Fibroblast of skin of right quadriceps (primary cell): ENCODE measurements at regions not wholly inside any gene's neighbourhood (a gene's known extent, or its start where the extent isn't known, plus 50 kb on each side); places are given as distances from the start of the nearest gene placed in this dataset.
"Not testable (repeated sequence)": the region's sequence is repeated elsewhere in the genome, so short reads cannot be mapped to it uniquely, and the experiment has no call there.

Source experiments
- DNase-seq: peaks from one replicate; pipeline ENCODE4 v3.0.0-alpha.2; 2013

DNA sequence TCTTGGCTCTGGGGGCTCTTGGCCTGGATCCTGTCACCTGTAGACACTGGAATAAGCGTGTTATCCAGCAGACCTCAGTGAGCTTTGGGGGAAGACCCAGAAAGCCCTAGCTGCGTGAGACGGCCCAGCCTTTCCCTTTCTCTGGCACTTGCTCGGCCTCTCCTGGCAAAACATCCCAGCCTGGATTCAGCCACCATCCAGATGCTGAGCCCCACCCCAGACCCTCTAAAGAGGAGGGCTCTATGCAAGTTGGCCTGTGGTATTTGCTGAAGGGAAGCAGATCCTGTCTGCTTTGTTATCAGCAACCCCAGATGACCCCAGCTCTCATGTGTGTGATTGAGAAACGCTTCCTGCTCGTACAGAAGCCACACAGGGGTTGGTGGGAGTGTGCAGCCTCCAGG, 267.2 kb downstream of the FAM43A start:
- no peak for DNase-seq

DNA sequence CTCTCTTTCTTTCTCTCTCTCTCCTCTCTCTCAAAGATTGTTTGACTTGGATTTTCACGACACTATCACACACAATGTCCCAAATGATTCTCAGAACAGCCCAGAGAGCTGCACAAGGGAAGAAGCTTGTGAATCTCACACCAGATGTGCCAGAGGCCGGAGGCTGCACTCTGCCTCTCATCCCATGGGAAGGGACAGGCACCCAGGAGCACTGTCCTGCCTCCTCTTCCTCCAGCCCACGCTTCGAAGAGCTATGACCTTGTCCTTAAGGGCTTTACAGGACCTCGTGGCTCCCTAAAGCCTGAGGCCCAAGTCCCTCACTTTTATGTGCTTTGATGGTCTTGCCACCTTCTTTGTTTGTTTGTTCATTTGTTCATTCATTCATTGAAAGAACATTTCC, 267.6 kb downstream of the FAM43A start:
- DNase-seq: no peak

DNA sequence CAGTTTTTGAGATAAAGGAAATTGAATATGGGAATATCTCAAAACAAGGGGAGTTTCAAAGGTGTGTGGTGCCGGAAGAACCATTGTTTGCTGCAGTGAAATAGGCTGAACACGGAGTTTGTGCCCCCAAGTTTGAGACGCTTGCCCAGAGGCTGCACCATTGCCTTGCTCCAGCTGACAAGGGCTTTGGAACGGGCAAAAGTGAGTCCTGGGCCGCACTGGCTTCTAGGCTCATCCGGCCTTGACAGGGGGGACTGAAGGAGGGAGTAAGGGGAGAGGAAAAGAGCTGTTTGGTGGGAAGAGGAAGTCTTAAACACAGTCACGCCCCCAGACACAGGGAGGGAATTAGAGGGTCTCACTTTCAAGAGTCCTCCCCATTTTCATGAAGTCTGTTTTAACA, 269.9 kb downstream of the FAM43A start:
- no peak for DNase-seq

DNA sequence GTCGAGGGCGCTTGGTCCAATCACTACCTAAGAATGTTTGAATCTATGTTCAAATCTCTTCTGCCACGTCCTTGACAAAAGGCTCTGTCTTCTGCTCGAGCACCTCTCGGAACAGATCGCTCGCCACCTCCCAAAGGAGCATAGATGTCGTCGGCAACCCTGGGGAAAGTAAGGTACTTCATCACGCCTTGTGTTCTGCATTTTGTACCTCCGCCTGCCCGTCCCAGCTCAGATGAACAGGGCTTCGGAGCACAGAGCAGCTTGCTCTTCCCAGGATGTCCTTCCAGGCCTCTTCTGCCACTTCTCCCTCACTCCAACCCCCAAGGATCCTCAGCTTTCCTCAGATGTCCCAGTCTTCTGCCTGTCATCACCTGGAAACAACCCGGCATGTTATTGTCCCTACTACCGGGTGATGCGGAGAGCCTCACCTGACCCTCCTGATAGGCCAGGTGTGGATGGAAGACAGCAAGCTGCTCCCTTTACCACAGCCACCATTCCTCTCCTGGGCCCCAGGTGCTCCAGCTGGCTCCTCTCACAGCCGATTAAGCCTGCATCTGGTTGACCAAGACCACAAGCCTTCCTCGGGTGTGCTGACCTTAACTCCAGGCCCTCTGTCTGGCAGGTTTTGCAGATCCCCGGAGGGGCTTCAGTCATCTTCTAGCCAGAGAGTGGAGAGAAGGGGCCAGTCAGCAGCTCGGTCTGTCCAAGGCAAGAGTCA, 270.5 kb downstream of the FAM43A start:
- no peak for DNase-seq

DNA sequence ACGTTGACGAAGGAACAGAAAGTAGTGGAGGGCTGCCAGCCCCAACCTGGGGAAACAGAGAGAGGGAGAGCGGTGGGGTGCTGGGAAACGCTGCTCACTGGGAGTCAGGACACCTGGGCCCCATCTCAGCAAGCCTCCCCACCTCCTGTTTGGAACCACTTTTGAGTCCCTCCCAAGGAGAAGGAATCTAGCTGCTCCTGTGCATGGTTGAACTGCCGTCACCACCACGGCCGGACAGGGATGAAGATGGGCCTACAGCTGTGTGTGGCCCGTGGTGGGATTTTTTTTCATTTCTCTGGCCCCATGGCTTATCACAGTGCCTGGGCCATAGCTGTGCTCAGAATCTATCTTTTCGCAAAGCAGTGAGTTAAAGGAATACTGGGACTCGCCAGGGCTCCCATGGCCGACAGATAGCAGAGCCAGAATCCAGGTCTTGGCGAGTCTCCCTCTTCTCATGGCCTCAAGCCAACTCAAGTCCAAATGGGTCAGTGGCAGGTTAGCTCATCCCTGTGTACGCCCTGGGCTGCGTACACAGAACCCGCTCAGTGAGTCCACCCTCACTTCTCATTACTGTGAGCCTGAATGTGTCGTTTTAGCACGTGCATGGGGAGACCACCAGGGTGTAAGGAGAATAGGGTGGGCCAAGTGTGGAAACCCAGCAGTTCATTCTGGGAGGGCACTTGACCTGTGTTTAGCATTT, 271.2 kb downstream of the FAM43A start:
- no peak for DNase-seq

DNA sequence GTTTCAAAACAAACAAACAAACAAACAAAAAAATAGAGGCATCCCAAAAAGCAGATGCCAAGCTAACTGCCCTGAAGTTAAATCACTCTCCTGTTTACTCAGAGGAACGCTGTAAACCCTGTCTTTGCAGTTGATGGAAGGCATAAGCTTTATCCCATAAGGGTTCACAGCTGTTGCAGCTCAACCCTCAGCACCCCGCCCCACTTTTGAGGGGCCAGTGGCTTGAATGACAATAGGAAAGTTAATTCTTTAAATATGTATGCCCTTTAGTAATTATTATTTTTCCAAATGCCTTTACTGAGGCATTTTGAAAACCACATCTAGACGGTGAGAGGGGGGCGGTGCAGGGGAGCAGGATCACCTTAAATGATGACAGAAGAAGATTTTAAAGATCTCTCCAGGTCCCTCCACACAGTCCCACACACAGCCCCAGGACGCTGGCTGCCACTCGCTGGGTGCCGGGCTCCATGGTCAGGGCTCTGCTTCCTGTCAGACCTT, 272.1 kb downstream of the FAM43A start:
- no peak for DNase-seq

DNA sequence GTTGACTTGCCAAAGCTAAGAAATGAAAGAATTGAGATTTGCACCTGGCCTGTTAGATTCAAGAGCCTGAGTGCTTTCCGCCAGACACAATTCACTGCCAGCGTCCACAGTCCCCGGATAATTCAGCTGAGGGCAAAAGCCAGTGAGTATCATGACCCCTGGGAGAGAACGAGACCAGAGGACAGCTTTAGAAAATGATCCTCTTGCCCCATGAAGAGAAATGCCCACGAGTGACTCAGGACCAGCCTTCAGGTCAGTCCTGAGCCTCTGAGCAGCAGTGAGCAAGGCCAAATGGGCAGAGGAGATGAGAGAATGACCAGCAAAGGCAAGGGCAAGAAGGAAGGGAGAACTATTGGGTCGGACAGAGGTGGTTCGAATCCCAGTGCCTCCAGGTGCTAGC, 273.5 kb downstream of the FAM43A start:
- DNase-seq: no peak

DNA sequence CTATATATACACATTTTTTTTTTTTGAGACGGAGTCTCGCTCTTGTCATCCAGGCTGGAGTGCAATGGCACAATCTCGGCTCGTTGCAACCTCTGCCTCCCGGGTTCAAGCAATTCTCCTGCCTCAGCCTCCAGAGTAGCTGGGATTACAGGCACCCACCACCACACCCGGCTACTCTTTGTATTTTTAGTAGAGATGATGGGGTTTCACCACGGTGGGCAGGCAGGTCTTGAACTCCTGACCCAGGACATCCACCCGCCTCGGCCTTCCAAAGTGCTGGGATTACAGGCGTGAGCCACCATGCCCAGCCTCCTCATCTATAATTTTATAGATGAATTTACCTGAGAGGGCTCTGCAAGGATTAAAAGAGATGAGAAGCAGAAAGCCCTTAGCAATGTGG, 274.0 kb downstream of the FAM43A start:
- DNase-seq: not testable (repeated sequence)

DNA sequence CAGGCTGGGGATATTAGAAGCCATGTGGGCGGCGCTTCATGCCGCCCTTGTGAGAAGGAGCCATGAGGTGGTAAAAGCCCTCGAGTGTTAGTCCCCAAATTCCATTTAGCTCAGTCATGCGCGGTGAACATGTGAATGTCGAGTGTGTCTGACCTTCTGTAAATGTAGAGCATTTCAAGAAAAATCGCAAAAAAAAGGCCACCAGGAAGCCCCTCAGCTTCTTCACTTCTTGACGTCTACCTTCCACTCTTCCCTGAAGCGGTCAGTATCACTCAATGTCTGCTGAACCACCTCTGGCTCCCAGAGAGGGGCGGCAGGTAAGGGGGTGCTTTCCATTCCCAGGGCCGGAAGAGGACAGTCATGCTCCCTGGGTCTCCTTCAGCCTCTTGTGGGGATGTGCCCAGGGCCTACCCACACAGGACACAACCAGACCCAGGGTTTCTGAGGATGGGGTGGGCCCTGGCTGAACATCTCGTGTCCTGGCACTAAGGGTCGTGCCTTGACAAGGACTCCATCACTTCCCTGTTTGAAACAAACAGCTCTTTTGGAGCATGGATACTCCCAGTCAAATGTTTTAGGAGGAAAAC, 274.9 kb downstream of the FAM43A start:
- DNase-seq: no peak

DNA sequence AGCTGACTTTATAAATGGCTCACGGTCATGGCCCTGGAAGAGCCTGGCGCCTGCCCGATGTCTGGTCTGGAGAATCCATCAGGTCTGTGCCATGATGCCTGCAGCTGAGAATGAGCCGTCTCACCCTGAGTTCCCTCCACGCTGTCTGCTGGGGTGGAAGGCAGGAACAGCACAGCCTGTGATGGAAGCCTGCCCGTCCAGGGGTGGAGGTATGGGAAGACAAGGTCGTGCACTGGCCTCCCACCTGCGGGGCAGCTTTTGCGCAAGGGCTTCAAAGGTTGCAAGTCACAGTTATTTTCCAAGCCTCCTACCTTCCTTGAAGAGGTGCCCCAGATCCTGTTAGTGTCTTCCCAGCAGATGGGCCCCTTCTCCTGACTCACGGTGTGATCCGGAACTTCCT, 275.5 kb downstream of the FAM43A start:
- DNase-seq: no peak

DNA sequence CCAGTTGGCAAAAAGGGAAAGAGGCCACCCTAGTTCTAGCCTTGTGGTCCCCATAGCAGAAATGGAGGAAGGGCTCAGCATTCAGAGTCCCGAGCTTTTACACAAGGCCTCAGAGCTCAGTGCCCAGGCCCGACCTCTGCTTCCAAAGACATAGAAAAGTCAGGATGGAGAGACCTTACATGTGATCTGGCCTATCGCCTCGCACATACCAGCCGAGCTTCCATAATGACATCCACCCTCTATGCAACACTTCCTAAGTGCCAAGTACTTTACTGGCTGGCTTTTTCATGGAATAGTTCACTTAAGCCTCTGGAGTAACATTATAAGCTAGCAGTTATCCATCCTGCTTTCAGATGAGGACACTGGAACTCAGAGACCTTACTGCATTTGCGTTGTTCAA, 275.9 kb downstream of the FAM43A start:
- no peak for DNase-seq

DNA sequence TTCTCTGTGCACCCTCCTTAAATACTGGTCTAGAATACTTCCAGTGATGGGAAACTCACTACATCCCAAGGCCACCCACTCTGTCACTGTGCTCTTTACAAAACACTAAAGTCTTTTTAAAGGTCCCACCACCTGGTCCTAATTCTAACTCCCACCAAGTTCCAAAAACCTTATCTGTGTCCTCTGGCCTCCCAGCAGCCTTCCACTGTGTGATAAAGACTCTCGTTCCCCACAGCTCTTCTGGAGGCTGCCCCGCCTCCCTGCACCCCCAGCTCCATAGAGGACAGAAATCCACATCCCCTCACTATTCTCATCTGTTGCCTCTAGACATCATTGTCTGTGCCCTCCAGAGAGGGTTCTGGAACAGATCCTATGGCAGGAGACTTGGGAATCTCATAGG, 276.4 kb downstream of the FAM43A start:
- DNase-seq: no peak

DNA sequence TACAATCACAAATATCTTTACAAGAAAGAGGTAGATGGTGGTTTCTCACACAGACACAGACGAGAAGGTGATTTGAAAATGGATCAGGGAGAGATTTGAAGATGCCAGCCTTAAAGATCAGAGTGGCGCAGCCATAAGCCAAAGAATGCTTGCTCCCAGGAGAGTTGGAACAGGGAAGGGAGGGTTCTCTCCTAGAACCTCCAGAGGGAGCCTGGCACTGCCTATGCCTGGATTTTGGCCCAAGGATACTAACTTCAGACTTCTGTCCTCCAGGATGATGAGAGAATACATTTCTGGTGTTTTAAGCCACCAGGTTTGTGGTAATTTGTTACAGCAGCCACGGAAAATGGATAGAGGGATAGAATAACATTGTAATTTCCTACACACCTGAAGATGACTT, 279.1 kb downstream of the FAM43A start:
- DNase-seq: no peak

DNA sequence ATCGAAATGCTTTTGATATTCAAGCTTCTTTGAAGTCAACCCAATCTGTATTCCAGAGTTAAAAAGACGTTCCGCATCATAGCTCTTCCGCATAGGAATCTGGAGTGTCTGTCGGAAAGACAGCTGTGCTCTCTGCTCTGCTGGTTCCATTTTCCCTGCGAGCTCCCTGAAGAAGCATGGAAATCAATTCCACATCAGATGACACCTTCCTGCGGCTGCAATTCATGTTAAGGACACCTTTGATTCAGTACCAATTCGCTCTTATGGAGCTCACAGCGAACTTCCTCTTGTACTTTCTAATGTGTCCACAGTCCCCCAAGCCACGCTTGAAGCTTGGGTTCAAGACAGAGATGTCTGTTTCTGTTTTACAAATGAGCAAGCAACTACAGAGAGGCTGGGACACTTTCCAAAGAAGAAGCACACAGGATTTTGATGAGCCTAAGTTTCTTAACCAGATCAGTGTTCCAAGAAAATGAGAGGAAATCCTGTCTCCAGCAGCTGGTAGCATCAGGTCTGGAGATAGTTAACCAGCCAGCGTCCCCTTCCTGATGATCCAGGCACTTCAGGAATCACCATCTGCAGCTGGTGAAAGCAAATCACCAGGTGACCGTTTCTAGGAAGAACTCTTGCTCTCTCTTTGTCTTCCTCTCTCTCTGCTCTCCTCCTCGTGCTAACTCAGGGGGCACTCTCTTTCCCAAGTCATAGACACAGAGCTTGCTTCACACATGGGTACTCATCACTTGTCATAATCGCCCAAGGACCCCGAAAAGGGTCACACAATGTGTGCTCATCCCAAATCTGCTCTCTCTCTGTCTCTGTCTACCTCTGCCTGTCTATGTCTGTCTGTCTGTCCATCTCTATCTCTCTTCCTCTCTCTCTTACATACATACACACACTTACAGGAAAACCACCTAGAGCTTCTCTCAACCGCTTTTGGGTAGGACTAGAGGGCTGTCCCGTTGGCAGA, 281.8 kb downstream of the FAM43A start:
- peak; percentile 16 for DNase-seq

DNA sequence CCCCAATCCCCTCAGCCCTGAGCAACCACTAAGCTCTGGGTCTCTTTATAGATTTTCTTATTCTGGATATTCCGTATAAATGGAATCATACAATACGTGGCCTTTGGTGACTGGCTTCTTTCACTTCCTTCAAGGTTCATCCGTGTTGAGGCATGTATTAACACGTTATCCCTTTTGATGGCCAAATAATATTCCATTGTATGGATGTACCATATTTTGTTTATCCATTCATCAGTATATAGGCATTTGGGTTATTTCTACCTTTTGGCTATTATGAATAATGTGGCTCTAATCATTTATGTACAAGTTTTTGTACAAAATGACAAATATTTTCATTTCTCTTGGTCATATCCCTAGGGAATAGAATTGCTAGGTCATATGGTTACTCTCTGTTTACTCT, 284.4 kb downstream of the FAM43A start:
- DNase-seq: no peak

DNA sequence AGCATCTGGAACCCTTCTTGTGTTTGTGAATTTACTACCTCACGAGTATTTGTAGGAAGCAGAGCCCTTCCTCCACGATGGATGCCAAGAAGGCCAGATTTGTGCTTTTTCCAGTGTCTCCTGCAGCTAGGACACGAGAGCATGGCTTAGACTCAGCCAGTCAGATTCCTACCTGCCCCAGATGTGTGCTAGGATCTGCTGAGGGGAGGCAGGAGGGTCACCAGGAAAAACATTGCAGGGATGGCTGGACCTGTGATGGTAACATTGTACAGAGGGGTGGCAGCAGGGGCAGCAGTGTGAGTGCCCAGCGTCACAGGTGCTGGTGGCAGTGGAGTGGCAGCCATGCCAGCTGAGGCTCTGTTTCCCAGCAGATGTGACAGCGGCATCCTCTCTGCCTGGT, 285.3 kb downstream of the FAM43A start:
- no peak for DNase-seq

DNA sequence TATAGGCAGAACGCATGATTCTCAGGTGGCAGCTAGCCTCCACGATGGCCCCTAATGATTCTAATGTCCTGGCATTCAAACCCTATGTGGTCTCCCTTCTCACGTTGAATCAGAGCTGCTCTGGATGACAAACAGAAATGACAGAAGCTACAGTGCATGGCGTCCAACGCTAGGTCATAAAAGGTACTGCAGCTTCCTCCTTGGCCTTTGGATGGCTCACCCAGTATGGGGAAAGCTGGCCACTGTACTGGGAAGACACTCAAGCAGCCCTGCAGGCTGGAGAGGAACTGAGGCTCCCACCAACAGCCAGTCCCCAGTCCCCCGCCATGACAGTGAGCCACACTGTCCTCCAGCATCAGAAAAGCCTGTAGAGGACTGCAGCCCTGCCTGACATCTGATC, 286.3 kb downstream of the FAM43A start:
- DNase-seq: no peak

DNA sequence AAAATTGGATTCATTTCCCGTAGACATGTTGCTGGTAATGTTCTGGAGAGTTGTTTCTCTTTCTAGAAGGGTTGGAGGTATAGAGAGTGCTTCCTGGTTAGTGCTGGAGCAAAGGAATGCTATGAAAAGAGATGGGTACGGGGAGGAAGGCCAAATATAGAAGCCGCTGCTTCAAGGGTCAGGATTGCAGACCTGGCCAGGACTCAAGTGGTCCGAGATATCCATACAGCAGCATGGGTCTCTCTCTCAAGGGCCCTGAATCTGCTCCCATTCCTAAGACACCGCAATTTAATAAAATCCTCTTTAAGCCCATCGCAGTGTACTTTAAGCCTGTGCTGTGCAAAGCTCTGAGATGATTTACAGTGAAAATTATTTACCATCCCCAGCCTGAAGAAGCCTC, 287.0 kb downstream of the FAM43A start:
- no peak for DNase-seq

DNA sequence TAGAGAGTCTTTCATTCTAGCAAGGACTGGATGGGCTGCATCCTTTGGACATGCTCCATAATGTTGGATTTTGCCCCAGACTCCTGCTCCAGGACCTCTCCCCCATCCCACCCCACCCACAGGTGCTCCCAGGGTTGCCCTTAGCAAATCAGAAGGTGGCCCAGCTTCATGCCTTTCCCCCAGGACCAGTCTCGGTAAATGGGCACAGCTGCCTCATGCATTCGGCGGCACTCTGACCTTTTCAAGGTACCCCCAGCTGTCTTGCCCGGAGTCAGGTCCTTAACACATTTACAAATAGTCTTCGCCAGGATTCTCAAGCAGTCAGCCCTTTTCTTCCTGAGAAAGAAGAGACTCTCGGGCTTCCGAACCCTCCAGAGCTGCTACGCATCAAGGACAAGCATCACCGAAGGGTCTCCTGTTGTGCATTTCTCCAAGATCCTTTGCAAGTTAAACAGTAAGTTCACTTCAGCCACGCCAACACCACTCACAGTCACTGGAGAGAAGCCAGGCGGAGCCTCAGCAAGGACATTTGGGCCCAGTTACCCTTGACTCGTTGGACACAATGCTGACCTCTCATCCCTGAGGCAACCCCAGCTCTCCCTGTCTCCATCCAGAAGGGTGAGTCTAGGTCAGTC, 287.8 kb downstream of the FAM43A start:
- no peak for DNase-seq

DNA sequence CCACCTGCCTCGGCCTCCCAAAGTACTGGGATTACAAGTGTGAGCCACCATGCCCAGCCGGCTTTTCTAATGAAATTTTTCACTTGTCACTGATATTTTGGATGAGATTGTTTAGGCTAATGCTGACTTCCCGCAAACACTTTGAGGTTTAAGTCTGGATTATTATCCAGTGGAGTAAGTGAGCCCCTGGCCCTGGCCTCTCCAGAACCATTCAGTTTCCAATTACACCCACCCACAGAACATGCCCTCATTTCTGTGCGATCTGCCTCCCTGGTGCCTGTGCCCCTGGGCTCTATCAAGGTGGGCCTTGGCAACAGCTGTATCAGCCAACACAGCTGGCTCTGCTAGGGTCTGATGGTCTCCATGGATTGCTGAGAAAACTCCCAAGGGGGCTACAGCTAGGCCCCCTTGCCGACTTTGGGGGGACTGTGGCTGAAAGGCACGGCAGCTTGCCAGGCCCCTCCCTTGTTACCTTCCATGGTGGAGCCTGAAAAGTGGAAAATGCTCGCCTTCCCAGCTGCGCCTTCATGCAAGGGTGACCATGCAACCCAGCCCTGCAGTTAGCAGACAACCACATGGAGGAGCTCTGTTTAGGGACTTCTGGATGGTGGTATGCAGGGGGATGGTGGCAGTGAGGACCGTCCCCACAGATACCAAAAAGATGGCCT, 288.9 kb downstream of the FAM43A start:
- no peak for DNase-seq

DNA sequence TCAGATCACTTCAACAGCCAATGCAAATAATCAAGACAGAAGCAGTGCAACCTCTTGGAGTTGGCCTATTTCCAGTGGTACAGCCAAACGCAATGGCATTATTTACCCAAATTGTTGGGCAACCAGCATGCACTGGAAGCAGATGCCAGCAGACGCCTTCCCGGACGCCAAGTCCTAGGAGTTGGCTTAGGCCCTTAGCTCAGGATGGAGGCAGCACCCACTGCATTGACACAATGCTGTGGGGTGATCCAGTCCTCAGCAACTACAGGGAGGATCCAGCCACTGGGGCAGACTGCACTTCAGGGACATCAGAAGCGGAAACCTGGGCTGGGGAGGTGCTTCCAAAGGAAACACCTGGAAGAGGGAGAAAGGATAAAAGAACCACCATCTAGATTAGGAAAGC, 290.4 kb downstream of the FAM43A start:
- DNase-seq: no peak

DNA sequence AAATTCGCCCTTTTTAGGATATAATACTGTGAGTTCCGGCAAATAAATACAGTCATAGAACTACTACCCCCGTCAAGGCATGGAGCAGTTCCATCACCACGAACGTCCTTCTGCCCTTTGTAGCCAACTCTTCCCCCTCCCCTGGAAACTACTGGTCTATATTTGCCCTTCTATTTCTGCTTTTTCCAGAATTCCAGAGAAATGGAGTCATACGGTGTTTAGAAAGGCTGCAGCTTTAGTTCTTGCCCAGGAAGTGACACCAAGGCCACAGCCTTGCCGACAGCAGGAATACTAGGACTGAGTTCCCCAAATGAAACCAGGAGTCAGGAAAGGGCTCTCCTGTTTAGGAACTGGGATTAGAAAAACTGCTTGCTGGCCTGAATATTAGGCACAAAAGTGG, 291.2 kb downstream of the FAM43A start:
- peak; percentile 42 for DNase-seq
